ENCODE measurements at regions not wholly inside any gene's neighbourhood (a gene's known extent, or its start where the extent isn't known, plus 50 kb on each side); places are given as distances from the start of the nearest gene placed in this dataset.

- TF ChIP-seq, protein P1, sequence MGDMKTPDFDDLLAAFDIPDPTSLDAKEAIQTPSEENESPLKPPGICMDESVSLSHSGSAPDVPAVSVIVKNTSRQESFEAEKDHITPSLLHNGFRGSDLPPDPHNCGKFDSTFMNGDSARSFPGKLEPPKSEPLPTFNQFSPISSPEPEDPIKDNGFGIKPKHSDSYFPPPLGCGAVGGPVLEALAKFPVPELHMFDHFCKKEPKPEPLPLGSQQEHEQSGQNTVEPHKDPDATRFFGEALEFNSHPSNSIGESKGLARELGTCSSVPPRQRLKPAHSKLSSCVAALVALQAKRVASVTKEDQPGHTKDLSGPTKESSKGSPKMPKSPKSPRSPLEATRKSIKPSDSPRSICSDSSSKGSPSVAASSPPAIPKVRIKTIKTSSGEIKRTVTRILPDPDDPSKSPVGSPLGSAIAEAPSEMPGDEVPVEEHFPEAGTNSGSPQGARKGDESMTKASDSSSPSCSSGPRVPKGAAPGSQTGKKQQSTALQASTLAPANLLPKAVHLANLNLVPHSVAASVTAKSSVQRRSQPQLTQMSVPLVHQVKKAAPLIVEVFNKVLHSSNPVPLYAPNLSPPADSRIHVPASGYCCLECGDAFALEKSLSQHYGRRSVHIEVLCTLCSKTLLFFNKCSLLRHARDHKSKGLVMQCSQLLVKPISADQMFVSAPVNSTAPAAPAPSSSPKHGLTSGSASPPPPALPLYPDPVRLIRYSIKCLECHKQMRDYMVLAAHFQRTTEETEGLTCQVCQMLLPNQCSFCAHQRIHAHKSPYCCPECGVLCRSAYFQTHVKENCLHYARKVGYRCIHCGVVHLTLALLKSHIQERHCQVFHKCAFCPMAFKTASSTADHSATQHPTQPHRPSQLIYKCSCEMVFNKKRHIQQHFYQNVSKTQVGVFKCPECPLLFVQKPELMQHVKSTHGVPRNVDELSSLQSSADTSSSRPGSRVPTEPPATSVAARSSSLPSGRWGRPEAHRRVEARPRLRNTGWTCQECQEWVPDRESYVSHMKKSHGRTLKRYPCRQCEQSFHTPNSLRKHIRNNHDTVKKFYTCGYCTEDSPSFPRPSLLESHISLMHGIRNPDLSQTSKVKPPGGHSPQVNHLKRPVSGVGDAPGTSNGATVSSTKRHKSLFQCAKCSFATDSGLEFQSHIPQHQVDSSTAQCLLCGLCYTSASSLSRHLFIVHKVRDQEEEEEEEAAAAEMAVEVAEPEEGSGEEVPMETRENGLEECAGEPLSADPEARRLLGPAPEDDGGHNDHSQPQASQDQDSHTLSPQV (IDR thresholded peaks at IDR 0.05) = no peak
- no peak for TF ChIP-seq TCF7 (IDR thresholded peaks at IDR 0.05; ENCODE audit: borderline replicate concordance)
- TF ChIP-seq MTA2 (IDR thresholded peaks at IDR 0.05; ENCODE audit: low read depth) = no peak
Measured at GRCh38 chr7:46881507-46882127, 700.3 kb downstream of the TNS3 start (continued).

DNA sequence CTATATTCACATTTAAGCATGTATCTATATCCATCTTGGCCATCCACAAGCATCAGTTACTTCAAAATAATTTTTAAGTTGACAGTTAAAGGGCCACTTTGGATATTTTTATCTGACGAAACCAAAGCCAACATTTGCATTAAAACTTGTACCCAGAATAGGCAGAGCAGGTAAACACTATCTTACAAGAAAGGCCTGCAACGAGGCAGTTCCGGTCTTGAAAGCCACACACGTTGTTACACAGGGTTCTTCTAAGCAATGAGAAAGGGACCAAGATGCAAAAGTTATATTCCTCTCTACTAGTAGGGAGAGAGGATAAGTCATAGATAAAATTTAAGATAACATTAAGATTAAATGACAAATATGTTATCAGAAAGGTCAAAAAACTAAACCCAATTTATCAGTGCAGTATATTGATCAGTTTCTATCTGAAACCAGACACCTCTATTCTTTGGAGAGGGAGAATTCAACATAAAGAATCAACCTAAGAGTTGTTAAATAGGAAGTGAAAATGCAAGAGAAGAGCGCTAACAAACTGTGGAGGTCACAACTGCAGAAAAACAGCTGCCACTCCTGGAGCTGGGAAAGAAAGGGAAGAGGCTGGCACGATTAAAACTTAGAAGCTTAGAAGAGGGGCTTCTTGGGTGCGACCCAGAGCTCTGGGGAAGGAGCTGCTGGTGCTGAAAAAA lies 701.3 kb downstream of the TNS3 start:
- in situ Hi-C loops (cut with MboI) = no loop called here
- POLR2A ChIA-PET = no interaction called here
- WGBS (ENCODE audit: insufficient coverage, insufficient replicate concordance, low lambda C conversion rate, missing lambda C conversion rate) = 5% methylated on average over 7 of the region's 7 CpGs

More for the DNA sequence above, 701.3 kb downstream of the TNS3 start:
- intact Hi-C loops (cut with micrococcal nuclease; ENCODE audit: unreplicated experiment) = no loop called here
- H2AFZ ChIP-seq (ENCODE audit: control insufficient read depth, low read depth, low read length) = no peak overlapping the region
- TF ChIP-seq YY1 (IDR thresholded peaks at IDR 0.05; ENCODE audit: low read depth, low read length) (no peak), STAT3 (IDR thresholded peaks at IDR 0.05; ENCODE audit: low read depth, low read length) (no peak), NFYB (IDR thresholded peaks at IDR 0.05; ENCODE audit: insufficient read depth, low read depth, low read length) (no peak), SRF (IDR thresholded peaks at IDR 0.05; ENCODE audit: low read depth in 2 of 2, low read length in 2 of 2) (no peak), HDAC6 (IDR thresholded peaks at IDR 0.05; ENCODE audit: unreplicated experiment) (no peak), NR2F1 (conservative IDR thresholded peaks at IDR 0.05) (no peak), CTCF (IDR thresholded peaks at IDR 0.05 in 2 of 3, conservative IDR thresholded peaks at IDR 0.05 in 1 of 3; ENCODE audit: control insufficient read depth in 2 of 3, extremely low read depth in 1 of 3, insufficient read depth in 1 of 3, low read depth in 3 of 3, low read length in 3 of 3) (no peak), EGR1 (IDR thresholded peaks at IDR 0.05; ENCODE audit: borderline replicate concordance in 1 of 2, low read depth in 2 of 2, low read length in 2 of 2) (no peak), IRF5 (IDR thresholded peaks at IDR 0.05; ENCODE audit: borderline replicate concordance) (no peak)
- SMC1A ChIA-PET (ENCODE audit: uncharacterized antibody, unreplicated experiment) = interaction anchor here (1.0 to 1.4 kb wide), 4 partner anchors 9 to 134 kb away, joined by 3 to 4 read pairs (median 4); no protein-coding TSS in a partner anchor
- H3K27ac ChIP-seq (ENCODE audit: control insufficient read depth, insufficient read depth) = no peak overlapping the region
- H3K27me3 ChIP-seq (replicated peaks in 1 of 2; ENCODE audit: control insufficient read depth in 2 of 2, insufficient read depth in 2 of 2, low read length in 1 of 2) = no peaks in the 10 kb centered on the region
- RAD21 ChIA-PET (ENCODE audit: unreplicated experiment) = no interaction called here
- H3K9me3 ChIP-seq (replicated peaks; ENCODE audit: control insufficient read depth, insufficient read depth, low read length) = no peaks in the 10 kb centered on the region
- no peak overlapping the region for H3K9ac ChIP-seq (ENCODE audit: control insufficient read depth, insufficient read depth, low read length)
- ATAC-seq (no peak), FAIRE-seq (no peak), DNase-seq (ENCODE audit: low read depth, low spot score) (no peak)
- no peak overlapping the region for H3K4me2 ChIP-seq (ENCODE audit: control insufficient read depth, insufficient read depth)
- H3K4me1 ChIP-seq (ENCODE audit: control insufficient read depth, insufficient read depth, low read length) = no peaks in the 10 kb centered on the region
- no peak overlapping the region for H3K4me3 ChIP-seq
- no peaks in the 10 kb centered on the region for H4K20me1 ChIP-seq (ENCODE audit: control insufficient read depth, insufficient read depth)
- BruUV-seq (replicated peaks) = no TSS peak
- no peaks in the 10 kb centered on the region for H3K36me3 ChIP-seq (ENCODE audit: control insufficient read depth in 2 of 2, insufficient read depth in 2 of 2, low read length in 1 of 2)
- H3K79me2 ChIP-seq (ENCODE audit: control insufficient read depth, insufficient read depth, low read length) = no peaks in the 10 kb centered on the region
- CTCF ChIA-PET = interaction anchor here (0.6 to 1.2 kb wide), 3 partner anchors 29 to 958 kb away, joined by 3 to 4 read pairs (median 3); no protein-coding TSS in a partner anchor
